ENCODE measurements at regions not wholly inside any gene's neighbourhood (a gene's known extent, or its start where the extent isn't known, plus 50 kb on each side); places are given as distances from the start of the nearest gene placed in this dataset.

- no peak for DNase-seq
Measured at GRCh38 chr20:43241057-43241702, 51.5 kb upstream of the PTPRT start.

Data from renal pelvis (tissue), 1 donor.